ENCODE measurements at regions not wholly inside any gene's neighbourhood (a gene's known extent, or its start where the extent isn't known, plus 50 kb on each side); places are given as distances from the start of the nearest gene placed in this dataset.

GRCh38 chr2:33782395-33783230 lies 183.5 kb upstream of the FAM98A start:
- ATAC-seq (no peak), FAIRE-seq (no peak), DNase-seq (ENCODE audit: low read depth, low spot score) (no peak)
- Histone ChIP-seq H3K79me2 (ENCODE audit: control insufficient read depth, insufficient read depth, low read length) (no peaks in the 10 kb centered on the region), H3K36me3 (ENCODE audit: control insufficient read depth in 2 of 2, insufficient read depth in 2 of 2, low read length in 1 of 2) (no peaks in the 10 kb centered on the region), H3K4me3 (no peak overlapping the region), H4K20me1 (ENCODE audit: control insufficient read depth, insufficient read depth) (no peaks in the 10 kb centered on the region), H3K27me3 (replicated peaks in 1 of 2; ENCODE audit: control insufficient read depth in 2 of 2, insufficient read depth in 2 of 2, low read length in 1 of 2) (no peaks in the 10 kb centered on the region), H3K4me2 (ENCODE audit: control insufficient read depth, insufficient read depth) (no peak overlapping the region), H3K9ac (ENCODE audit: control insufficient read depth, insufficient read depth, low read length) (no peak overlapping the region), H3K9me3 (replicated peaks; ENCODE audit: control insufficient read depth, insufficient read depth, low read length) (no peaks in the 10 kb centered on the region), H2AFZ (ENCODE audit: control insufficient read depth, low read depth, low read length) (no peak overlapping the region), H3K27ac (ENCODE audit: control insufficient read depth, insufficient read depth) (no peak overlapping the region), H3K4me1 (ENCODE audit: control insufficient read depth, insufficient read depth, low read length) (peaks cover 23% of the 10 kb centered on the region)
- ChIA-PET SMC1A (ENCODE audit: uncharacterized antibody, unreplicated experiment) (interaction anchor here (1.5 to 1.6 kb wide), 2 partner anchors 14 to 76 kb away, joined by 3 to 5 read pairs; no protein-coding TSS in a partner anchor), RAD21 (ENCODE audit: unreplicated experiment) (interaction anchor here (1.0 kb wide), 1 partner anchor 19 kb away, joined by 3 read pairs; no protein-coding TSS in a partner anchor), CTCF (interaction anchor here (0.7 to 1.1 kb wide), 4 partner anchors 11 to 313 kb away, joined by 3 read pairs; no protein-coding TSS in a partner anchor), POLR2A (no interaction called here)
- intact Hi-C loops (cut with micrococcal nuclease; ENCODE audit: unreplicated experiment): no loop called here
- BruUV-seq (replicated peaks): no TSS peak
- 84% methylated on average over 8 of the region's 8 CpGs for WGBS (ENCODE audit: insufficient coverage, insufficient replicate concordance, low lambda C conversion rate, missing lambda C conversion rate)
- TF ChIP-seq RAD21 (IDR thresholded peaks at IDR 0.05; ENCODE audit: insufficient read depth, low read depth, low read length) (peak; percentile 18; the same call in 1 of the 2 replicates), MYB (IDR thresholded peaks at IDR 0.05; ENCODE audit: borderline replicate concordance, low read depth, low read length) (no peak), ZNF24 (IDR thresholded peaks at IDR 0.05) (peak; percentile 91)
- in situ Hi-C loops (cut with MboI): no loop called here

- Histone ChIP-seq H3K79me2 (ENCODE audit: control insufficient read depth, insufficient read depth, low read length) (no peaks in the 10 kb centered on the region), H2AFZ (ENCODE audit: control insufficient read depth, low read depth, low read length) (no peak overlapping the region), H3K27ac (ENCODE audit: control insufficient read depth, insufficient read depth) (no peak overlapping the region), H3K4me3 (no peak overlapping the region), H3K4me2 (ENCODE audit: control insufficient read depth, insufficient read depth) (no peak overlapping the region), H3K27me3 (replicated peaks in 1 of 2; ENCODE audit: control insufficient read depth in 2 of 2, insufficient read depth in 2 of 2, low read length in 1 of 2) (no peaks in the 10 kb centered on the region), H3K36me3 (ENCODE audit: control insufficient read depth in 2 of 2, insufficient read depth in 2 of 2, low read length in 1 of 2) (no peaks in the 10 kb centered on the region), H3K9ac (ENCODE audit: control insufficient read depth, insufficient read depth, low read length) (no peak overlapping the region), H4K20me1 (ENCODE audit: control insufficient read depth, insufficient read depth) (no peaks in the 10 kb centered on the region), H3K4me1 (ENCODE audit: control insufficient read depth, insufficient read depth, low read length) (no peaks in the 10 kb centered on the region), H3K9me3 (replicated peaks; ENCODE audit: control insufficient read depth, insufficient read depth, low read length) (no peaks in the 10 kb centered on the region)
- ATAC-seq: no peak
- CTCF ChIA-PET: no interaction called here
- no TSS peak for BruUV-seq (replicated peaks)
- RAD21 ChIA-PET (ENCODE audit: unreplicated experiment): no interaction called here
- intact Hi-C loops (cut with micrococcal nuclease; ENCODE audit: unreplicated experiment) (no loop called here), in situ Hi-C loops (cut with MboI) (no loop called here)
- POLR2A ChIA-PET: no interaction called here
- no peak for DNase-seq (ENCODE audit: low read depth, low spot score)
- FAIRE-seq: no peak
- WGBS (ENCODE audit: insufficient coverage, insufficient replicate concordance, low lambda C conversion rate, missing lambda C conversion rate): 56% methylated on average over 3 of the region's 3 CpGs
- SMC1A ChIA-PET (ENCODE audit: uncharacterized antibody, unreplicated experiment): interaction anchor here (1.4 kb wide), 1 partner anchor 13 kb away, joined by 5 read pairs; no protein-coding TSS in a partner anchor
- no peak for TF ChIP-seq PAX8 (IDR thresholded peaks at IDR 0.05)
- no peak for TF ChIP-seq MYC (IDR thresholded peaks at IDR 0.05; ENCODE audit: insufficient read depth, insufficient read length, insufficient replicate concordance, low read length, severe bottlenecking)
- no peak for TF ChIP-seq MLLT1 (IDR thresholded peaks at IDR 0.05)
- no peak for TF ChIP-seq FOS (IDR thresholded peaks at IDR 0.05; ENCODE audit: borderline replicate concordance, extremely low read depth, insufficient read length)
- TF ChIP-seq CBX3 (IDR thresholded peaks at IDR 0.05; ENCODE audit: borderline replicate concordance, low read depth): no peak
- TF ChIP-seq POLR2AphosphoS5 (IDR thresholded peaks at IDR 0.05; ENCODE audit: low read length): no peak
- TF ChIP-seq E2F4 (IDR thresholded peaks at IDR 0.05; ENCODE audit: low read depth, low read length): no peak
- no peak for TF ChIP-seq E4F1 (IDR thresholded peaks at IDR 0.05; ENCODE audit: borderline replicate concordance, partially characterized antibody)
Measured at GRCh38 chr2:33777786-33778185, 178.7 kb upstream of the FAM98A start.

Data from GM12878 (cell line).